ENCODE measurements at regions not wholly inside any gene's neighbourhood (a gene's known extent, or its start where the extent isn't known, plus 50 kb on each side); places are given as distances from the start of the nearest gene placed in this dataset.

DNA sequence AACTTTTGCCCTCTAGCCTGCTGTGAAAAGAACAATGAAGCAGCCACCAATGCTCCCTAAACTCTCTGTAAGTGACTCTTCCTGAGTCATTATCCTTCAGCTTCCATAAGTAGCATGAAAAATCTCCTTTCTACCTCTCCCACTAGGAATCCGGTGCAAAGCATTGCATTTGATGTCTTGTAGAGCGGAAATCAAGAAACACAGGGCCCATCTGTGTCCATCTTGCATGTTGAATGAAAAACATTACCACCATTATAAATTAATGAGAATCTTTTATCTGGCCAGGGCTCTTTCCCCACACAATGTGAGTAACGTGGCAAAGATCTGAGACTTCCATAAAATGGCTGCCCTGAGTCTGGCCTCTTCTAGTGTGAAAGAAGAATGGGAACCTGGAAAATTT is 324.4 kb downstream of the ADGRL2 start:
- TF ChIP-seq, protein P1, sequence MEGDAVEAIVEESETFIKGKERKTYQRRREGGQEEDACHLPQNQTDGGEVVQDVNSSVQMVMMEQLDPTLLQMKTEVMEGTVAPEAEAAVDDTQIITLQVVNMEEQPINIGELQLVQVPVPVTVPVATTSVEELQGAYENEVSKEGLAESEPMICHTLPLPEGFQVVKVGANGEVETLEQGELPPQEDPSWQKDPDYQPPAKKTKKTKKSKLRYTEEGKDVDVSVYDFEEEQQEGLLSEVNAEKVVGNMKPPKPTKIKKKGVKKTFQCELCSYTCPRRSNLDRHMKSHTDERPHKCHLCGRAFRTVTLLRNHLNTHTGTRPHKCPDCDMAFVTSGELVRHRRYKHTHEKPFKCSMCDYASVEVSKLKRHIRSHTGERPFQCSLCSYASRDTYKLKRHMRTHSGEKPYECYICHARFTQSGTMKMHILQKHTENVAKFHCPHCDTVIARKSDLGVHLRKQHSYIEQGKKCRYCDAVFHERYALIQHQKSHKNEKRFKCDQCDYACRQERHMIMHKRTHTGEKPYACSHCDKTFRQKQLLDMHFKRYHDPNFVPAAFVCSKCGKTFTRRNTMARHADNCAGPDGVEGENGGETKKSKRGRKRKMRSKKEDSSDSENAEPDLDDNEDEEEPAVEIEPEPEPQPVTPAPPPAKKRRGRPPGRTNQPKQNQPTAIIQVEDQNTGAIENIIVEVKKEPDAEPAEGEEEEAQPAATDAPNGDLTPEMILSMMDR (IDR thresholded peaks at IDR 0.05) = no peak
- TF ChIP-seq POLR2A (IDR thresholded peaks at IDR 0.05) = no peak

Data from right lobe of liver (tissue), 4 donors.